ENCODE measurements at regions not wholly inside any gene's neighbourhood (a gene's known extent, or its start where the extent isn't known, plus 50 kb on each side); places are given as distances from the start of the nearest gene placed in this dataset.

DNA sequence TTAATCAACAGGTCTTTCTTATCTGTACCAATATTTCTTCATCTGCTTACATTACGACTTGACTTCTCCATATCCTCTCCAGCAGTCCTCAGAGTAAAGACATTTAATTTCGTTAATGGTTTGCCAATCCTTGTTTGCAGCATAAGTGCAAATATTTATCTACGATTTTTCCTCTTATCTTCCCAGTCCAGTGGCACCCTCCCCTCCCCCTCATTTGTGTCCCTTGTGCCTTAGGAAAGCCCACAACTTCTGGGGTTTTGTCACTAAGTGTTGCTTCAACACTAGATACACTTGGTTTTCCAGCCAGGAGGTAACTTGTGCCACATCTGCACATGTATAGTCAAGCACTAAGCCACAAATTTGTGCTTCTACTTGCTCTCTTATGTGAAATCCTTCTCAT is 327.2 kb downstream of the CBLN4 start:
- TF ChIP-seq TAF1 (IDR thresholded peaks at IDR 0.05; ENCODE audit: low read depth) (no peak), RAD21 (IDR thresholded peaks at IDR 0.05; ENCODE audit: low read depth) (no peak), EGR1 (IDR thresholded peaks at IDR 0.05) (no peak)
